ENCODE measurements at regions not wholly inside any gene's neighbourhood (a gene's known extent, or its start where the extent isn't known, plus 50 kb on each side); places are given as distances from the start of the nearest gene placed in this dataset.

GRCh38 chr2:558879-559278 is 118.3 kb downstream of the TMEM18 start:
- no peak for TF ChIP-seq MYC (IDR thresholded peaks at IDR 0.05; ENCODE audit: low read depth, low read length)
- TF ChIP-seq EZH2 (IDR thresholded peaks at IDR 0.05; ENCODE audit: borderline replicate concordance, low read depth, low read length, severe bottlenecking): no peak
- TF ChIP-seq POLR2AphosphoS5 (IDR thresholded peaks at IDR 0.05; ENCODE audit: insufficient read depth, low read depth, low read length): no peak
- no peak for TF ChIP-seq CTCF (IDR thresholded peaks at IDR 0.05; ENCODE audit: extremely low read depth in 1 of 2, insufficient read depth in 1 of 2, low read depth in 1 of 2, low read length in 2 of 2)
- no peak for TF ChIP-seq JUN (IDR thresholded peaks at IDR 0.05; ENCODE audit: borderline replicate concordance, insufficient read depth, insufficient read length, low read depth)
- TF ChIP-seq POLR2A (IDR thresholded peaks at IDR 0.05; ENCODE audit: low read depth, low read length): no peak

Measured in endothelial cell of umbilical vein (primary cell).